GM12891 (cell line): ENCODE measurements at regions not wholly inside any gene's neighbourhood (a gene's known extent, or its start where the extent isn't known, plus 50 kb on each side); places are given as distances from the start of the nearest gene placed in this dataset.

ENCODE experiments used
- POLR2AphosphoS5 ChIP-seq: IDR thresholded peaks from 2 replicates; pipeline ENCODE4 v1.6.1; 2011; ENCODE audit warnings: low read depth, low read length, control low read depth
- SPI1 ChIP-seq: IDR thresholded peaks from 2 replicates; pipeline ENCODE4 v1.6.1; 2011; ENCODE audit warnings: low read depth, low read length, control low read depth

GRCh38 chrX:39244147-39244546 lies 442.9 kb downstream of the MID1IP1 start:
- TF ChIP-seq POLR2AphosphoS5 (no peak), SPI1 (no peak)
